ENCODE measurements at regions not wholly inside any gene's neighbourhood (a gene's known extent, or its start where the extent isn't known, plus 50 kb on each side); places are given as distances from the start of the nearest gene placed in this dataset.

- DNase-seq (ENCODE audit: low read depth in 1 of 2, low spot score in 2 of 2) (no peak), FAIRE-seq (no peak)
- no peaks in the 10 kb centered on the region for H3K4me1 ChIP-seq (replicated peaks in 1 of 4; ENCODE audit: control insufficient read depth in 3 of 4, insufficient read depth in 4 of 4, low read length in 3 of 4)
- no peaks in the 10 kb centered on the region for H3K9me3 ChIP-seq (ENCODE audit: insufficient read depth in 2 of 2, low read depth in 1 of 2, low read length in 1 of 2)
- no peak overlapping the region for H2BK20ac ChIP-seq (ENCODE audit: low read length)
- no peak overlapping the region for H3K4me2 ChIP-seq (ENCODE audit: insufficient read depth in 1 of 2, low read depth in 2 of 2, low read length in 2 of 2)
- no peak overlapping the region for H4K8ac ChIP-seq (ENCODE audit: extremely low read depth, insufficient read depth, low read length)
- H2BK15ac ChIP-seq (ENCODE audit: low read length), result no peak overlapping the region
- H2BK120ac ChIP-seq (replicated peaks; ENCODE audit: low read depth, low read length), result no peak overlapping the region
- ChIA-PET POLR2A (ENCODE audit: partially characterized antibody) (no interaction called here), CTCF (ENCODE audit: partially characterized antibody) (interaction anchor here (1.2 kb wide), 1 partner anchor 41 kb away, joined by 4 read pairs; no protein-coding TSS in a partner anchor)
- H3K23me2 ChIP-seq (ENCODE audit: low read depth, low read length), result no peaks in the 10 kb centered on the region; the same call in 1 of the 2 replicates
- no peaks in the 10 kb centered on the region for H3K79me1 ChIP-seq (ENCODE audit: low read depth, low read length)
- WGBS, 2 experiments (ENCODE audit: extremely low coverage in 1 of 2, insufficient coverage in 1 of 2, insufficient read length in 1 of 2, insufficient replicate concordance in 2 of 2, low coverage in 1 of 2, low lambda C conversion rate in 2 of 2, missing lambda C conversion rate in 1 of 2), result 87% methylated on average over 5 of the region's 5 CpGs; no CpG with 5 or more reads in 1 of the 2 experiments
- H2AFZ ChIP-seq (ENCODE audit: low read length), result no peak overlapping the region
- H4K91ac ChIP-seq (replicated peaks; ENCODE audit: insufficient read length, low read length), result no peak overlapping the region
- H3K27me3 ChIP-seq (replicated peaks in 1 of 4; ENCODE audit: control insufficient read depth in 3 of 4, extremely low read depth in 1 of 4, insufficient read depth in 3 of 4, low read length in 3 of 4), result no peaks in the 10 kb centered on the region
- no peak overlapping the region for H2AK5ac ChIP-seq (ENCODE audit: low read depth, low read length)
- no peak overlapping the region for H3K4me3 ChIP-seq (ENCODE audit: extremely low read depth in 1 of 4, insufficient read depth in 2 of 4, low read depth in 3 of 4, low read length in 4 of 4)
- no peak overlapping the region for H3K23ac ChIP-seq (ENCODE audit: insufficient read length)
- H2BK5ac ChIP-seq (ENCODE audit: low read depth, low read length), result no peak overlapping the region
- H2BK12ac ChIP-seq (ENCODE audit: low read depth, low read length), result no peak overlapping the region
- no peak overlapping the region for H3K14ac ChIP-seq (ENCODE audit: insufficient read length)
- H3K18ac ChIP-seq (ENCODE audit: extremely low read depth, low read length), result no peak overlapping the region
- no peaks in the 10 kb centered on the region for H3K79me2 ChIP-seq (ENCODE audit: control insufficient read depth in 1 of 2, insufficient read depth in 2 of 2, low read length in 2 of 2)
- no peak overlapping the region for H4K5ac ChIP-seq (ENCODE audit: insufficient read length, low read depth, low read length)
- H3K27ac ChIP-seq (ENCODE audit: low read depth, low read length), result no peak overlapping the region
- no peaks in the 10 kb centered on the region for H3K36me3 ChIP-seq (ENCODE audit: control insufficient read depth in 2 of 4, insufficient read depth in 4 of 4, low read length in 3 of 4)
- no peak overlapping the region for H3K4ac ChIP-seq (replicated peaks; ENCODE audit: insufficient read length, low read depth, low read length)
- H4K20me1 ChIP-seq (replicated peaks in 1 of 2; ENCODE audit: control insufficient read depth in 1 of 2, insufficient read depth in 2 of 2, low read length in 2 of 2), result no peaks in the 10 kb centered on the region
- H3K9ac ChIP-seq (replicated peaks in 1 of 4; ENCODE audit: extremely low read depth in 1 of 4, low read depth in 3 of 4, low read length in 3 of 4), result no peak overlapping the region
- H3K56ac ChIP-seq (replicated peaks; ENCODE audit: insufficient read length, low read depth, low read length), result no peak overlapping the region
- no peak for TF ChIP-seq ZNF274 (IDR thresholded peaks at IDR 0.05; ENCODE audit: borderline replicate concordance, extremely low read depth, low read length)
- TF ChIP-seq TCF12 (IDR thresholded peaks at IDR 0.05; ENCODE audit: low read depth, low read length), result no peak
- no peak for TF ChIP-seq NRF1 (IDR thresholded peaks at IDR 0.05; ENCODE audit: low read depth, low read length)
- TF ChIP-seq ATF2 (IDR thresholded peaks at IDR 0.05; ENCODE audit: low read length), result no peak
- no peak for TF ChIP-seq TAF7 (optimal IDR thresholded peaks at IDR 0.05; ENCODE audit: borderline replicate concordance, low read depth, low read length)
- TF ChIP-seq YY1 (IDR thresholded peaks at IDR 0.05; ENCODE audit: low read depth, low read length), result no peak
- no peak for TF ChIP-seq RBBP5 (IDR thresholded peaks at IDR 0.05; ENCODE audit: borderline replicate concordance, low read depth, low read length)
- TF ChIP-seq CHD1 (IDR thresholded peaks at IDR 0.05; ENCODE audit: low read depth, low read length), result no peak
- no peak for TF ChIP-seq POLR2A (IDR thresholded peaks at IDR 0.05; ENCODE audit: control extremely low read depth in 1 of 2, low read depth in 2 of 2, low read length in 2 of 2)
- TF ChIP-seq USF2 (IDR thresholded peaks at IDR 0.05; ENCODE audit: low read length), result no peak
- TF ChIP-seq MAX (IDR thresholded peaks at IDR 0.05), result no peak
- TF ChIP-seq RFX5 (IDR thresholded peaks at IDR 0.05; ENCODE audit: borderline replicate concordance, low read depth, low read length), result no peak
These were observed 428.7 kb downstream of the INHBA start for GRCh38 chr7:41274179-41274578.
